ENCODE measurements at regions not wholly inside any gene's neighbourhood (a gene's known extent, or its start where the extent isn't known, plus 50 kb on each side); places are given as distances from the start of the nearest gene placed in this dataset.
"Not testable (repeated sequence)": the region's sequence is repeated elsewhere in the genome, so short reads cannot be mapped to it uniquely, and the experiment has no call there.

GRCh38 chr9:17846948-17847655 is 268.2 kb downstream of the SH3GL2 start:
- no peak for DNase-seq (ENCODE audit: low spot score)

- DNase-seq (ENCODE audit: low spot score), result no peak
Measured at GRCh38 chr9:17847908-17848307, 269.0 kb downstream of the SH3GL2 start.

DNA sequence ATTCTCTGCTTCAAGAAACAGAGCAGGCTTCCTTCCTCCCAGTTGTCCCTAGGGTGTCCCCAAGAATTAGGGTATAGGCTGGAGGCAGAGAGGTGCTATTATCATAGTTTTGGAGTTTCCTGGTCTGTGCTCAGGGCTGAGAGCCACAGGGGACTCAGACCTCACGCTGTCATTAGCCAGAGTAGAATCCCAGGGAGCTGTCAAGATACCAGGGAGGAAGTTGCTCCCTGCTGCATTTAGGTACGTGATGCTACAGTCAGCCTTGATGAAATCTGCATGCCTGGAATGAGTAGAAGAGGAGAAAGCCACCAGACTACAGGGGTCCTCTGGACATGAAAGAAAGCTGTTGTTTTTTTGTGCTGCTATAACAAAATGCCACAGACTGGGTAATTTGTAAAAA is 273.2 kb downstream of the SH3GL2 start:
- DNase-seq (ENCODE audit: low spot score), result no peak

- no peak for DNase-seq (ENCODE audit: low spot score)
Measured at GRCh38 chr9:17854487-17854886, 275.6 kb downstream of the SH3GL2 start.

DNA sequence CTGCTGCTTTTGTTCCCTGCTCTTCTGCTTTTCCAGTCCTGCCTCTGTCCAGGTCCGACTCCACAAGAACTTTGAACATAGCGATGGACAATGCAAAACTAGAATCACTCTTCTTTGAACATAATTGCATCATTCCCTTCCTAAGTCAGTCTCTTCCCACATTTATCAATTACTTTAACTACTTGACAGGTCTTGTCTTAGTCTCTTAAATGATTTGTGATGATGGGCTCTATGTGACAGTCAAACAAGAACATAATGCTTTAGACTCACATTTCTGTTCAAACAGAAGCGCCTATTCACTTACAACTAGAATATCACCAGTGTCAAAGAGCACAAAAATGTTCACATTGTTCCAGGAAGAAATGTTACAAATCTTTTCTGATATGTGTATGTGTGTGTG is 278.1 kb downstream of the SH3GL2 start:
- DNase-seq (ENCODE audit: low spot score), result no peak

DNA sequence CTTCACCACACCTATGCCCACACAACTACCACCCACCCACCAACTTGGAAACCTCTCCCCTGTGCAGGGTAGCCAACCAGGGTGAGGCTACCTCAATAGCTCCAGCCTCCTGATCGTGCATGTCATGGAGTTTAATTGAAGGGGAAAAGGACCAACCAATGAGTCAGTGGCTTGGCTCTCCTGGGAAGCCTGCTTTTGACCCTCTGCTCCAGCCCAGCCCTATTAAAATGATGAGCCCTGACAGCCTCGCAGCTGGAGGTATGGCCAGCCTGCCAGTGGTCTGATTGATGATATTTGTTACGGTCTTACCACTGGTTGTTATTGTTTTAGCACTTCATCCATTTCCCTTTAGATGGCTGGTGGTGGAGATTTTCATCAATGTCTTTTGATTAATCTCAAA is 280.4 kb downstream of the SH3GL2 start:
- no peak for DNase-seq (ENCODE audit: low spot score)

GRCh38 chr9:17859987-17860386 is 281.1 kb downstream of the SH3GL2 start:
- DNase-seq (ENCODE audit: low spot score), result no peak

DNA sequence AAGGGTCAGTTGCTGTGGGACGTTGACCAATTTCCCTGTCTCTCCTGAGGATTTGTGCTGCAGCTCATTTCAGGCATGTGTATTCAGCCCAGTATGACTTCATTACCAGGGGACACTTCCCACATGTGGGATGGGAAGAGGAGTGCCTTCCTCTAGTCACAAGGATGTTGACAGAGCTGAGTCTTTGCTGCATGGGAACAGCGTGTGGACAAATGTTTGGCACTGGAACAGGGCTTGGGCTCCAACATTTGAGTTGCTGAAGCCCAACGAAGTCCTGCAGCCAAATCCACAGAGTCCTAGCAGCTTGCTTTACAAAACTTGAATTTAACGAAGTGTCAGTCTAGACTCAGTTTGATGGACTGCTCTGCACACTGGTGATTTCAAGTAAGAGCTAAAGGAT is 283.2 kb downstream of the SH3GL2 start:
- DNase-seq (ENCODE audit: low spot score), result no peak

DNA sequence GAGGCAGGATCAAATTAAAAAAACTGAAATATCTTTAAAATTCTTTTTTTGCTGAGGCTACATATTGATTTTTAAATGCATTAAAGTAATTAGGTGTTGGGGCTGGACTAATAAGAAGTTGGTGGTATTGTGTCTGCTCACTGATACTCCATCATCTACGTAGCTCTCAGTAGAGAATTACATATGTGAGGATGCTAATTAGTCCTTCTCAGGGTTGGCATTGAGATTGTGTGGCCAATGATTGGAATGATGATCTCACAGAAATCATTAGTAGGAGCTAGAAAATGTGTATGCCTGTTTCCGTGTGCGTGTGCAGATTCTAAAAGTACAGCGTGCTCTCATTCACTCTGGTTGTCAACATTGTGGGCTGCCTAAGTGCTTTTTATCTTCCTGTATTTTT is 283.8 kb downstream of the SH3GL2 start:
- no peak for DNase-seq (ENCODE audit: low spot score)

GRCh38 chr9:17863213-17863883 is 284.5 kb downstream of the SH3GL2 start:
- no peak for DNase-seq (ENCODE audit: low spot score)

DNA sequence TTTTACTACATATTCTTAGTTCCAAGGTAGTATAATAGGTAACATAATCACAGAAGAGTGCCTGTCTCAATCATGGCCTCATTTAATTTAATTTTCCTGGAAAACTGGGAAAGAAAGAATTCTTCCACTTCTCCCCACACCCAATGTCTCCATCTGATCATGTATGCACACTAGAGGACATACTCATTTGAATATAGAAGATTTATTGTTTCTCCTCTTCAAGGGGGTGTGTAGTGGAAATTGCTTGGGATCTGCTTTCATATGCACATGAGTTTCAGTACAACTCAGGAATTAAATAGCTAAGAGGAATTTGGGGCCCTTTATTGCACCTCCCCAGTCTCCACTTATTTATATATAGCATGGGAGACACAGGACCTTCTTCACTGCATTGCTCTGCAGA is 285.1 kb downstream of the SH3GL2 start:
- no peak for DNase-seq (ENCODE audit: low spot score)

DNA sequence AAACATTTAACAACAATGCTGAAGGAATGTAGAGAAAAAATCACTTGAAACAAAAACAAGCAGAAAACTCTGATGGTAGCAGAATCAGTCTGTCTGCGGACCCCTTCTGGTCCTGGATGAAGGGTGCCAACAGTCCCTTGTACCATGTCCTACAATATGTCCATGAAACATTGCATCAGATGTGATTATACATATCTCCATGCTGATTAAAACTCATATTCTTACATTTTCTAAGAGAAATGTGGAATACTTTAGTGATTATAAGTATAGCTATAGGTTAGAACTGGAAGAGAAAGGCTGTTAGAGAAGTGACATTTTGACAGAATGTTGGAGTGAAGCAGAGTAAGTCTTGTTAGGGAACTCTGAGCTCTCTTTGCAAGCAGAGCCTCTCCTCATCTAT is 286.1 kb downstream of the SH3GL2 start:
- DNase-seq (ENCODE audit: low spot score), result no peak

GRCh38 chr9:17865881-17866280 is 287.0 kb downstream of the SH3GL2 start:
- no peak for DNase-seq (ENCODE audit: low spot score)

- no peak for DNase-seq (ENCODE audit: low spot score)
Measured at GRCh38 chr9:17870722-17871121, 291.9 kb downstream of the SH3GL2 start.

DNA sequence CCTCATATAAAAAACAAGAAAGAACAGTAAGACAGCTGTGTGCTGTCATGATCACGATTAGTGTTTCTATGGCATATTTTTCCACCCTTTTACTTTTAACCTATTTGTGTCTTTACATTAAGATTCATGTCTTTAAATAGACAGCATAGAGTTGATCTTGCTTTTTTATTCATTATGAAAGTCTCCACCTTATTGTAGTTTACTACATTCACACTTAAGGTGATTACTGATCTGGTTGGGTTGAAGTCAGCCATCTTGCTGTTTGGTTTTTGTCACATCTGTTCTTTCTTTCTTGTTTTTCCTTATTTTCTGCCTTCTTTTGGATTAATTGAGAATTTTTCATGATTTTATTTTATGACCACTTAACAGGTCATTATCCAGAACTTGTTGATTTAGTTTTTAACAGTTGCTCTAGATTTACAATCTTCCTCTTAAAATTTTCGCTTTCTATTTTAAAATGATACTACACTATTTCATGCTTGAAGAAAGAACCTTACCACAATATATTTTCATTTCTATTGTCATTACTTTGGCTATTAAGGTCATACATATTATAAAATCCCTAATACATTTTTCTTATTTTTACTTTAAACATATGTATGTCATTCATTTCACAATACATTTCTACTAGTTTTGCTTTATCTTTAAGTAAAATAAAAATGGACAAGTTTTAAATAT is 292.5 kb downstream of the SH3GL2 start:
- DNase-seq (ENCODE audit: low spot score), result no peak

DNA sequence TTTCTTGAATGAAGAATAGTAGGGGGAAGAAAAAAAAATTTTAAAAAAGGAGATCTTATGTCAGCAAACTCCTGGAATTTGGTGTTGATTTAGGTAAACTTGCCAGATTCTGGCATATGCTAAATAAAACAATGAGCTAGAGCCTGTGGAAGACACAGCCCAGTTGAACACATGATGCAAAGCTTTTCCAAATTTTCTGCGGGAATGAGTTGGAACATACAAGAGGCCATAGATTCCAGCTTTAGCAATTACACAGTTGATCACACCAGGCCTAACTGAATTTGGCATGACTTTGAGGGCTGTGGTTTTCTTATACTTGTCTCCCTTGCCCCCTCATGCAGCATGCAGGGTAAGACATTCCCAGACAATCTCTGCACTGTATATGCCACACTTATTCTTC is 297.0 kb downstream of the SH3GL2 start:
- DNase-seq (ENCODE audit: low spot score), result no peak

DNA sequence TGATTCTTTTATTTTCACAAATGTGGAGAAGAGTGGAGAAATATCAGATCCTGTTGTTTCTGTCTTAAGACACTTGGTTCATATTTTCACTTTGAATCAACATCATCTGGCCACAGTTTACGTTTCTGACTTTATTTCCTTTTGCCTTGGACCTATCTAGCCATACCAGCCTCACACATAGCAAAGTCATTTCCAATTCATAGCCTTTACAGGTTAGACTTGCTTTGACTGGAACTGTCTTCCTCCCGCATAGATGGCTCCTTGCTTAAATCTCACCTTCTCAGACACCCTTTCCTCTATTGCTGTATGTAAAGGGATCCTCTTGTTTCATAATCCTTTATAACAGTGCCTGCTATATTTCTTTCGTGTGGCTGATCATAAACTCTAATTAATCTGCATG is 297.8 kb downstream of the SH3GL2 start:
- no peak for DNase-seq (ENCODE audit: low spot score)

DNA sequence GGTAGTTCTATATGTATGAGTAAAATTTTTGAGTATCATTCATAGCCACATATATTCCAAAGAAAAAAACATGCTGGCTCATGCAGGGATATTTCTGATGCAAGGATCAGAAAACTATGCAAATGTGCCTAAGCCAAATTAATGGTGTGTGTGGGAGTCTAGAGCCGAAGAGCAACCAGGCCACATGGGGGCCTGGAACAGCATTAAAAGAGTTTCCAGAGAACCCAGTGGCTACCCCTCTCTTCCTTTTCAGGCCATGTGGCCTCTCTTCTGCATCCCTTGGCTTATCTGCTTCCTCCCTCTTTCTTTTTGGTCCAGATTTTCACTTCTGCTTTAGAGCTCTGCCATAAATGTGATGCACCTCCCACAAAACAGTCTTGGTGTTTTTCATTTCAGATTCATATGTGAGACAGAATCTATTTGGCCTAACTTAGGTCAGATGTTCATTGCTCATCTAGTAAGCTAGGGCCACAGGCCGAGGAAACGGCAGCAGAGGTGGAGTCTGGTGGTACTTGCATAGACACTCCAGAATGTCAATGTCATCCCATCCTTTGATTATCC is 300.0 kb downstream of the SH3GL2 start:
- no peak for DNase-seq (ENCODE audit: low spot score)

GRCh38 chr9:17881371-17881770 is 302.5 kb downstream of the SH3GL2 start:
- no peak for DNase-seq (ENCODE audit: low spot score)

DNA sequence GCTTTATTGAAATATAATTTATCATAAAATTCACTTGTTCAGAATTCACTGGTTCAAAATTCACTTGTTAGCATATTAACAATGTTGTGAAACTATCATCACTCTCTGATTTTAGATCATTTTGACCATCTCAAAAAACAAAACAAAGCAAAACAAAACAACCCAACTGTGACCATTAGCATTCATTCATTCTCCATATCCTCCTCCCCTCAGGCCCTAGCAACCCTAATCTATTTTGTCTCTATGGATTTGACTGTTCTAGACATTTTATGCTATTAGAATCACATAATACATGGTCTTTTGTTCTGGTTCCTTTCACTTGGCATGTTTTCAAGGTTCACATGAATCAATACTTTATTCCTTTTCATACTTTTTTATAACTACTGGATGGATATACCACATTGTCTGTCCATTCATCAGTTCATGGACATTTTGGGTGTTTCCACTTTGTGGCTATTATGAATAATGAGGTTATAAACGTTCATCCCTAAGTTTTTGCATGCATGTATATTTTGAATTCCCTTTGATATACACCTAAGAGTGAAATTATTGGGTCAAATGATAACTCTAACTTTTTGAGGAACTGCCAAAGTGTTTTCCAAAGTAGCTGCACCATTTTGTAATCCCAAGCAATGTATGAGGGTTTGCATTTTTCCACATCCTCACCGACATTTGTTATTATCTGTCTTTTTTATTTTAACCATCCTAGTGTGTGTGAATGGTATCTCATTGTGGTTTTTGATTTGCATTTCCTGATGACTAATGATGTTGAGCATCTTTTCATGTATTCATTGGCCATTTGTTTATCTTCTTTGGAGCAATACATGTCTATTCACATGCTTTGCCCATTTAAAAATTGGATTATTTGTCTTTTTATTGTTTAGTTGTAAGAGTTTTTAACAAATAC is 304.1 kb downstream of the SH3GL2 start:
- no peak for DNase-seq (ENCODE audit: low spot score)

DNA sequence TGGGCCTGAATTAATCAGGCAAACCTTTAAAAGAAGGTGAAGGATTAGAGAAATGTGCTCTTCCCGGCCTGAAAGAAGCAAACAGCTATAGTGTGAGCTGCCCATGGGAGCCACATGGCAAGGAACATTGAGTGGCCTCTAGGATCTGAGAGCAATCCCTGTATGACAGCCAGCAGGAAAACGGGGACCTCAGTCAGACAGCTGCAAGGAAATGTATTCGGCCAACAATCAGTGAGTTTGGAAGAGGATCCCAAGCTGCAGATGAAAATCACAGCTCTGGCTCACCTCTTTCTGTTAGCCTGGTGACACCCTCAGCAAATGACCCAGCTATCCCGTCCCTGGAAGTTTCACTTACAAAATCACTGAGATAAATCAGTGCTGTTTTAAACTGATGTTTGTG is 309.2 kb downstream of the SH3GL2 start:
- DNase-seq (ENCODE audit: low spot score), result no peak

DNA sequence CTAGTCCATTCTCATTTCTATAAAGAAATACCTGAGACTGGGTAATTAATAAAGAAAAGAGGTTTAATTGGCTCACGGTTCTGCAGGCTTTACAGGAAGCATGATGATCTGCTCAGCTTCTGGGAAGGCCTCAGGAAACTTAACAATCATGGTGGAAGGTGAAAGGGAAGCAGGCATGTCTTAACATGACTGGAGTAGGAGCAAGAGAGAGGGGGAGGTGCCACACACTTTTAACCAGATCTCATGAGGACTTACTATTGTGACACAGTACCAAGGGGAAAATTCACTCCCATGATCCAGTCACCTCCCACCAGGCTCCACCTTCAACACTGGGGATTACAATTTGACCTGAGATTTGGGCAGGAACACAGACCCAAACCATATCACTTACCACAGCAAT is 310.1 kb downstream of the SH3GL2 start:
- not testable (repeated sequence) for DNase-seq (ENCODE audit: low spot score)

Data from AG20443 (cell line).